GM21717 (cell line): ENCODE measurements at regions not wholly inside any gene's neighbourhood (a gene's known extent, or its start where the extent isn't known, plus 50 kb on each side); places are given as distances from the start of the nearest gene placed in this dataset.
"Not testable (repeated sequence)": the region's sequence is repeated elsewhere in the genome, so short reads cannot be mapped to it uniquely, and the experiment has no call there.

Experiments used
- ATAC-seq: cut with Tn5 transposase; IDR thresholded peaks from one replicate; pipeline ENCODE4 v1.9.1; 2021; ENCODE audit warnings: mild to moderate bottlenecking, moderate library complexity; ENCODE audit not compliant: unreplicated experiment

- no peak for ATAC-seq
Measured at GRCh38 chr7:9036080-9036479, 602.7 kb downstream of the NXPH1 start.

- no peak for ATAC-seq
Measured at GRCh38 chr7:9071160-9071762, 637.9 kb downstream of the NXPH1 start.

GRCh38 chr7:9075774-9076173, 642.4 kb downstream of the NXPH1 start:
- ATAC-seq: not testable (repeated sequence)

- no peak for ATAC-seq
Measured at GRCh38 chr7:9082203-9082602, 648.8 kb downstream of the NXPH1 start.

- ATAC-seq: no peak
Measured at GRCh38 chr7:9083837-9084236, 650.4 kb downstream of the NXPH1 start.

- ATAC-seq: no peak
Measured at GRCh38 chr7:9091282-9091681, 657.9 kb downstream of the NXPH1 start.

- no peak for ATAC-seq
Measured at GRCh38 chr7:9097565-9098060, 664.2 kb downstream of the NXPH1 start.

GRCh38 chr7:9100289-9100688, 666.9 kb downstream of the NXPH1 start:
- no peak for ATAC-seq

- ATAC-seq: no peak
Measured at GRCh38 chr7:9102846-9103245, 669.4 kb downstream of the NXPH1 start.

- no peak for ATAC-seq
Measured at GRCh38 chr7:9106747-9107146, 673.3 kb downstream of the NXPH1 start.

- no peak for ATAC-seq
Measured at GRCh38 chr7:9120331-9120730, 686.9 kb downstream of the NXPH1 start.

- no peak for ATAC-seq
Measured at GRCh38 chr7:9124320-9124719, 690.9 kb downstream of the NXPH1 start.

GRCh38 chr7:9125246-9125645, 691.8 kb downstream of the NXPH1 start:
- no peak for ATAC-seq

- ATAC-seq: no peak
Measured at GRCh38 chr7:9127901-9128300, 694.5 kb downstream of the NXPH1 start.

- ATAC-seq: no peak
Measured at GRCh38 chr7:9148687-9149086, 715.3 kb downstream of the NXPH1 start.

GRCh38 chr7:9149499-9150082, 716.2 kb downstream of the NXPH1 start:
- ATAC-seq: peak; percentile 64

GRCh38 chr7:9163691-9164090, 730.3 kb downstream of the NXPH1 start:
- not testable (repeated sequence) for ATAC-seq

- no peak for ATAC-seq
Measured at GRCh38 chr7:9175871-9176270, 742.5 kb downstream of the NXPH1 start.

- no peak for ATAC-seq
Measured at GRCh38 chr7:9181356-9181755, 747.9 kb downstream of the NXPH1 start.

- ATAC-seq: no peak
Measured at GRCh38 chr7:9186730-9187129, 753.3 kb downstream of the NXPH1 start.

GRCh38 chr7:9189703-9190102, 756.3 kb downstream of the NXPH1 start:
- ATAC-seq: no peak

GRCh38 chr7:9192969-9193368, 759.6 kb downstream of the NXPH1 start:
- ATAC-seq: no peak

- ATAC-seq: no peak
Measured at GRCh38 chr7:9200626-9201025, 767.2 kb downstream of the NXPH1 start.
